Panc1 (cell line): ENCODE measurements at regions not wholly inside any gene's neighbourhood (a gene's known extent, or its start where the extent isn't known, plus 50 kb on each side); places are given as distances from the start of the nearest gene placed in this dataset.

Source experiments
- ATAC-seq: fragments of 200-7000 bp; cut with Tn5 transposase; 2 replicates; pipeline ENCODE4 v1.9.1; 2020; ENCODE audit warnings: mild to moderate bottlenecking, moderate library complexity
- BruUV-seq: library from RNA; stranded (reverse); fragments of 400-500 nt; replicated peaks from 2 replicates; lab custom pipeline; 2021; lab: Mats Ljungman, UMichigan
- CTCF ChIA-PET: fragments of 300-600 bp; sonication (Branson Sonifier 250); formaldehyde crosslinking; loops from one replicate; lab custom pipeline; 2022; ENCODE audit warnings: antibody characterized with exemption; lab: Charles Lee
- POLR2A ChIA-PET: fragments of 300-600 bp; sonication (Branson Sonifier 250); formaldehyde crosslinking; loops from one replicate; lab custom pipeline; 2022; ENCODE audit warnings: antibody characterized with exemption; lab: Charles Lee
- DNase-seq: peaks from one replicate; pipeline ENCODE4 v3.0.0-alpha.2; 2010; ENCODE audit warnings: low read depth, low spot score
- H3K27ac ChIP-seq: 2 replicates; pipeline ENCODE4 v1.5.1; 2011; ENCODE audit warnings: mild to moderate bottlenecking, low read length, inconsistent platforms
- H3K27me3 ChIP-seq: fragments of 200-500 bp; sonication (Bioruptor generic); 2 replicates; pipeline ENCODE4 v1.6.0; 2014; ENCODE audit warnings: low read length, inconsistent platforms; ENCODE audit not compliant: control insufficient read depth, insufficient read depth
- H3K36me3 ChIP-seq: fragments of 200-500 bp; sonication (Bioruptor generic); 2 replicates; pipeline ENCODE4 v1.5.1; 2014; ENCODE audit warnings: inconsistent platforms, mild to moderate bottlenecking, low read length, moderate library complexity; ENCODE audit not compliant: control insufficient read depth, insufficient read depth
- H3K4me1 ChIP-seq: 2 replicates; pipeline ENCODE4 v1.5.1; 2011; ENCODE audit warnings: inconsistent platforms, mild to moderate bottlenecking, low read length, moderate library complexity; ENCODE audit not compliant: control insufficient read depth, insufficient read depth
- H3K4me3 ChIP-seq, 2 experiments: 2 replicates each; pipeline ENCODE4 v1.5.1; 2011 to 2012; ENCODE audit warnings: low read depth in 2 of 2, low read length in 2 of 2, mild to moderate bottlenecking in 2 of 2, inconsistent platforms in 1 of 2, moderate library complexity in 1 of 2
- H3K9me3 ChIP-seq: fragments of 200-500 bp; sonication (Bioruptor generic); 2 replicates; pipeline ENCODE4 v1.5.1; 2014; ENCODE audit warnings: low read depth, mild to moderate bottlenecking, inconsistent platforms, low read length, moderate library complexity; ENCODE audit not compliant: control insufficient read depth, insufficient read depth
- CTCF ChIP-seq: fragments of 450-650 bp; IDR thresholded peaks from 2 replicates; pipeline ENCODE4 v1.5.1; 2017; ENCODE audit warnings: mild to moderate bottlenecking
- POLR2AphosphoS5 ChIP-seq: IDR thresholded peaks from 2 replicates; pipeline ENCODE4 v1.6.1; 2012; ENCODE audit warnings: mild to moderate bottlenecking, low read depth, low read length, moderate library complexity
- SIN3A ChIP-seq: IDR thresholded peaks from 2 replicates; pipeline ENCODE4 v1.6.1; 2012; ENCODE audit warnings: low read depth, mild to moderate bottlenecking, low read length, moderate library complexity, borderline replicate concordance; ENCODE audit not compliant: insufficient read depth
- TCF7L2 ChIP-seq: IDR thresholded peaks from 2 replicates; pipeline ENCODE4 v1.6.1; 2011; ENCODE audit warnings: mild to moderate bottlenecking, low read depth, low read length, inconsistent platforms
- in situ Hi-C: cut with HindIII; loops from 2 replicates; pipeline ENCODE4 v1.10.0; 2016; ENCODE audit warnings: low sequenced_read_pairs, low pct_unique_long_range_greater_than_20kb
- intact Hi-C: fragments of 100-400 bp; cut with micrococcal nuclease; formaldehyde crosslinking; loops from one replicate; pipeline ENCODE4 v1.10.0; 2022; ENCODE audit not compliant: unreplicated experiment
- TF ChIP-seq, protein P1 (sequence below), 2 experiments: IDR thresholded peaks; 2 replicates each; pipeline ENCODE4 v1.6.1; 2011 to 2012; ENCODE audit warnings: low read depth in 2 of 2, control low read depth in 1 of 2, low read length in 1 of 2, mild to moderate bottlenecking in 1 of 2, moderate library complexity in 1 of 2; ENCODE audit not compliant: insufficient read depth in 1 of 2

- in situ Hi-C loops, result loop anchor here (5.0 kb wide), 1 partner anchor 67 kb away; no protein-coding TSS in a partner anchor
- ATAC-seq (no peak), DNase-seq (no peak)
- no peaks in the 10 kb centered on the region for H3K27me3 ChIP-seq
- CTCF ChIA-PET, result no interaction called here
- no peaks in the 10 kb centered on the region for H3K4me1 ChIP-seq
- intact Hi-C loops, result no loop called here
- TF ChIP-seq POLR2AphosphoS5 (no peak), CTCF (no peak), TCF7L2 (no peak), SIN3A (no peak)
- TF ChIP-seq, protein P1, sequence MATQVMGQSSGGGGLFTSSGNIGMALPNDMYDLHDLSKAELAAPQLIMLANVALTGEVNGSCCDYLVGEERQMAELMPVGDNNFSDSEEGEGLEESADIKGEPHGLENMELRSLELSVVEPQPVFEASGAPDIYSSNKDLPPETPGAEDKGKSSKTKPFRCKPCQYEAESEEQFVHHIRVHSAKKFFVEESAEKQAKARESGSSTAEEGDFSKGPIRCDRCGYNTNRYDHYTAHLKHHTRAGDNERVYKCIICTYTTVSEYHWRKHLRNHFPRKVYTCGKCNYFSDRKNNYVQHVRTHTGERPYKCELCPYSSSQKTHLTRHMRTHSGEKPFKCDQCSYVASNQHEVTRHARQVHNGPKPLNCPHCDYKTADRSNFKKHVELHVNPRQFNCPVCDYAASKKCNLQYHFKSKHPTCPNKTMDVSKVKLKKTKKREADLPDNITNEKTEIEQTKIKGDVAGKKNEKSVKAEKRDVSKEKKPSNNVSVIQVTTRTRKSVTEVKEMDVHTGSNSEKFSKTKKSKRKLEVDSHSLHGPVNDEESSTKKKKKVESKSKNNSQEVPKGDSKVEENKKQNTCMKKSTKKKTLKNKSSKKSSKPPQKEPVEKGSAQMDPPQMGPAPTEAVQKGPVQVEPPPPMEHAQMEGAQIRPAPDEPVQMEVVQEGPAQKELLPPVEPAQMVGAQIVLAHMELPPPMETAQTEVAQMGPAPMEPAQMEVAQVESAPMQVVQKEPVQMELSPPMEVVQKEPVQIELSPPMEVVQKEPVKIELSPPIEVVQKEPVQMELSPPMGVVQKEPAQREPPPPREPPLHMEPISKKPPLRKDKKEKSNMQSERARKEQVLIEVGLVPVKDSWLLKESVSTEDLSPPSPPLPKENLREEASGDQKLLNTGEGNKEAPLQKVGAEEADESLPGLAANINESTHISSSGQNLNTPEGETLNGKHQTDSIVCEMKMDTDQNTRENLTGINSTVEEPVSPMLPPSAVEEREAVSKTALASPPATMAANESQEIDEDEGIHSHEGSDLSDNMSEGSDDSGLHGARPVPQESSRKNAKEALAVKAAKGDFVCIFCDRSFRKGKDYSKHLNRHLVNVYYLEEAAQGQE (IDR thresholded peaks at IDR 0.05; ENCODE audit: insufficient read depth in 1 of 2, low read depth in 2 of 2, low read length in 1 of 2), result no peak
- POLR2A ChIA-PET, result no interaction called here
- BruUV-seq, result no TSS peak
- no peak overlapping the region for H3K4me3 ChIP-seq
- no peaks in the 10 kb centered on the region for H3K9me3 ChIP-seq
- H3K36me3 ChIP-seq, result no peaks in the 10 kb centered on the region
- no peak overlapping the region for H3K27ac ChIP-seq
Measured at GRCh38 chr11:93274851-93275250, 55.7 kb upstream of the DEUP1 start.

DNA sequence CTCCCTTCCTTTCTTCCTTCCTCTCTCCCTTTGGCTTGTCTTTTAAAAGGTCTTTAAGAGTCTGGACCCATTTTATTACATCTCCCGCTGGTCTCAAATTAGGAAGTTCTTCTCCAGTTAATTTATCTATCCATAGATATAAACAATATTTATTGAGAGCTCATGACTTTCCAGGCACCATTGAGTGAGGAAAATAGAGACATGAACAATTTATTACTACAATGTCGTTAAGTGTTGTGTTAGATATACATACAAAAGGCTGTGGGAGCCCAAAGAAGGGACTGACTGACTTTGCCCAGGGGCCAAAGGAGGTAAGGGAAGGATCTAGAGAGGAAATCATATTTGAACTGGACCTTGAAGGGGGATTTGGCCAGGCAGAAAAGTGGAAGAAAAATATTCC is 51.6 kb upstream of the DEUP1 start:
- in situ Hi-C loops, result loop anchor here (5.0 kb wide), 1 partner anchor 63 kb away; no protein-coding TSS in a partner anchor
- ChIA-PET CTCF (interaction anchor here (0.6 kb wide), 1 partner anchor 11 kb away, joined by 4 read pairs; no protein-coding TSS in a partner anchor), POLR2A (no interaction called here)
- no peak for TF ChIP-seq TCF7L2
- no peak for TF ChIP-seq POLR2AphosphoS5
- TF ChIP-seq SIN3A, result no peak
- TF ChIP-seq, protein P1 (IDR thresholded peaks at IDR 0.05; ENCODE audit: insufficient read depth in 1 of 2, low read depth in 2 of 2, low read length in 1 of 2), result no peak
- no peak for TF ChIP-seq CTCF
- BruUV-seq, result no TSS peak
- DNase-seq (no peak), ATAC-seq (no peak)
- intact Hi-C loops, result no loop called here
- H3K27me3 ChIP-seq, result no peaks in the 10 kb centered on the region
- no peak overlapping the region for H3K4me3 ChIP-seq
- H3K9me3 ChIP-seq, result no peaks in the 10 kb centered on the region
- no peaks in the 10 kb centered on the region for H3K4me1 ChIP-seq
- no peak overlapping the region for H3K27ac ChIP-seq
- H3K36me3 ChIP-seq, result no peaks in the 10 kb centered on the region
